ENCODE measurements at regions not wholly inside any gene's neighbourhood (a gene's known extent, or its start where the extent isn't known, plus 50 kb on each side); places are given as distances from the start of the nearest gene placed in this dataset.

DNA sequence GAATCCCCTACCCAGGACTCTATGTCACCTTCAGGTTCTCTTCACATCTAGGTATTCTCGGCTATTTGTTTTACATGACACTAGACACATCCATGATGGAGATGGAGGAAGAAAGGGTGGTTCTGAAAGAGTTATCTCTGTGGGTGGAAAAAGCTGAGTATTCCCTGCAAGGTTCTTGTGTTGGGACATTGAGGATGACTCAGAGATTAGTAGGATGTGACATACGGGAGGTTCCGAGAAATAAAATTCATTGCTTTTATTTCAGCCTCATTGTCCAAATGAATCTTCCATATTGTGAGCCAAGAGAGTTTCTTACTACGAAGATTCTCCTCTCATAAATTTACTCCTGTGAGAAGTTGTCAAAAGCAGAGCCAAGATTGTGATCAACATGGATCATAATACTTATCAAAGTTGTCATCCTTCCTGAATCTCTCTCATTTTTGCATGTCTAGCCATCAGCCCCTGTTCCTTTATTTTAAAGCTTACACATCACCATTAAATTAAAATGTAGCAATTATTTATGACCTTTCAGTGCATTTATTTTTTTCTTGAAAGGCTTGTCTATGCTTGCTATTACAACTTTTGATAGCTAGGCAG, 370.0 kb downstream of the PSAT1 start:
- no peak for DNase-seq (ENCODE audit: low read depth in 1 of 2, low spot score in 1 of 2)

GRCh38 chr9:78668148-78668832, 371.4 kb downstream of the PSAT1 start:
- peaks cover 3% of the 10 kb centered on the region for H3K27me3 ChIP-seq
- H3K4me3 ChIP-seq, result no peak overlapping the region
- no peak for TF ChIP-seq CTCF (IDR thresholded peaks at IDR 0.05; ENCODE audit: low read depth, low read length)
- H3K4me1 ChIP-seq (ENCODE audit: low read depth), result no peaks in the 10 kb centered on the region
- no peak overlapping the region for H3K27ac ChIP-seq
- DNase-seq (ENCODE audit: low read depth in 1 of 2, low spot score in 1 of 2), result no peak
- no peaks in the 10 kb centered on the region for H3K36me3 ChIP-seq
- H3K9me3 ChIP-seq (ENCODE audit: low read depth), result no peaks in the 10 kb centered on the region

More for the DNA sequence above, 370.0 kb downstream of the PSAT1 start:
- peaks cover 3% of the 10 kb centered on the region for H3K27me3 ChIP-seq
- TF ChIP-seq CTCF (IDR thresholded peaks at IDR 0.05; ENCODE audit: low read depth, low read length), result no peak
- no peak overlapping the region for H3K27ac ChIP-seq
- H3K4me3 ChIP-seq, result no peak overlapping the region
- no peaks in the 10 kb centered on the region for H3K4me1 ChIP-seq (ENCODE audit: low read depth)
- H3K9me3 ChIP-seq (ENCODE audit: low read depth), result no peaks in the 10 kb centered on the region
- H3K36me3 ChIP-seq, result no peaks in the 10 kb centered on the region

- Histone ChIP-seq H3K9me3 (ENCODE audit: low read depth) (no peaks in the 10 kb centered on the region), H3K4me3 (no peak overlapping the region), H3K27me3 (no peaks in the 10 kb centered on the region), H3K4me1 (ENCODE audit: low read depth) (no peaks in the 10 kb centered on the region), H3K36me3 (no peaks in the 10 kb centered on the region), H3K27ac (no peak overlapping the region)
- DNase-seq (ENCODE audit: low read depth in 1 of 2, low spot score in 1 of 2), result no peak
- TF ChIP-seq CTCF (IDR thresholded peaks at IDR 0.05; ENCODE audit: low read depth, low read length), result no peak
These were observed 372.7 kb downstream of the PSAT1 start for GRCh38 chr9:78669591-78669990.

DNA sequence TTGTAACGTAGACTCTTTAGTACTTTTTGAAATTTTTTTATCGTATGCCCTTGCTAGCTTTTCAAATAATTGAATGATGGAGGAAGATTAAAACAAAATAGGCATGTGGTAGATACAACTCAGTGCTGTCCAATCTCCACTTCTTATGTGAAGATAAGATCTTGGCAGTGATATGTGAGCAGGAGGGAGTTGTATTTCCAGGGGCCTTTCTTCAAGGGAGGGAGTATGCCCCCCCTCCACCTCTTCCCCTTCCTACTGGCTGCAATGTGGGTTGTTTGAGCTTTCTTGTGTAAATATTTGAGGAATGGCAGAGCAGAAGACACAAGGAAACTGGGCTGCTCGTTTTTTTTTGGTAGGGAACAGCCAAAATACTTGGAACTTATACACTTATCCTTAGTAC, 374.9 kb downstream of the PSAT1 start:
- no peaks in the 10 kb centered on the region for H3K4me1 ChIP-seq (ENCODE audit: low read depth)
- no peak overlapping the region for H3K4me3 ChIP-seq
- DNase-seq (ENCODE audit: low read depth in 1 of 2, low spot score in 1 of 2), result no peak
- no peaks in the 10 kb centered on the region for H3K36me3 ChIP-seq
- no peaks in the 10 kb centered on the region for H3K9me3 ChIP-seq (ENCODE audit: low read depth)
- H3K27me3 ChIP-seq, result no peaks in the 10 kb centered on the region
- TF ChIP-seq CTCF (IDR thresholded peaks at IDR 0.05; ENCODE audit: low read depth, low read length), result no peak
- no peak overlapping the region for H3K27ac ChIP-seq

- Histone ChIP-seq H3K4me1 (ENCODE audit: low read depth) (no peaks in the 10 kb centered on the region), H3K4me3 (no peak overlapping the region), H3K36me3 (no peaks in the 10 kb centered on the region), H3K27me3 (no peaks in the 10 kb centered on the region), H3K27ac (no peak overlapping the region), H3K9me3 (ENCODE audit: low read depth) (no peaks in the 10 kb centered on the region)
- TF ChIP-seq CTCF (IDR thresholded peaks at IDR 0.05; ENCODE audit: low read depth, low read length), result no peak
- no peak for DNase-seq (ENCODE audit: low read depth in 1 of 2, low spot score in 1 of 2)
These were observed 377.9 kb downstream of the PSAT1 start for GRCh38 chr9:78674874-78675273.
